Activated CD4-positive, alpha-beta T cell treated with anti-CD3 and anti-CD28 coated beads, Interleukin-2, amount 10 ng/mL, durations not matched to agents 24 days and 14 days (primary cell): ENCODE measurements at regions not wholly inside any gene's neighbourhood (a gene's known extent, or its start where the extent isn't known, plus 50 kb on each side); places are given as distances from the start of the nearest gene placed in this dataset.
"Not testable (repeated sequence)": the region's sequence is repeated elsewhere in the genome, so short reads cannot be mapped to it uniquely, and the experiment has no call there.

Experiments
- DNase-seq: peaks from one replicate; pipeline ENCODE4 v3.0.0; 2022
- H3K27ac Mint-ChIP-seq: one replicate; pipeline ENCODE4 v1.8.0; 2022; ENCODE audit warnings: mild to moderate bottlenecking, mixed read lengths
- H3K27me3 Mint-ChIP-seq: one replicate; pipeline ENCODE4 v1.8.0; 2022; ENCODE audit warnings: mixed read lengths
- H3K36me3 Mint-ChIP-seq: one replicate; pipeline ENCODE4 v1.8.0; 2022; ENCODE audit warnings: low read depth, mild to moderate bottlenecking, mixed read lengths
- H3K4me1 Mint-ChIP-seq: one replicate; pipeline ENCODE4 v1.8.0; 2021; ENCODE audit warnings: mixed read lengths
- H3K4me3 Mint-ChIP-seq: one replicate; pipeline ENCODE4 v1.8.0; 2022; ENCODE audit warnings: mild to moderate bottlenecking, moderate library complexity, mixed read lengths
- H3K9me3 Mint-ChIP-seq: one replicate; pipeline ENCODE4 v1.8.0; 2021; ENCODE audit warnings: mixed read lengths
- intact Hi-C: fragments of 100-400 bp; cut with micrococcal nuclease; formaldehyde crosslinking; loops from one replicate; pipeline ENCODE4 v1.15.1; 2023

- no peak overlapping the region for H3K27ac Mint-ChIP-seq
- H3K4me3 Mint-ChIP-seq = no peak overlapping the region
- DNase-seq = no peak
- H3K36me3 Mint-ChIP-seq = no peaks in the 10 kb centered on the region
- H3K4me1 Mint-ChIP-seq = peaks cover 1% of the 10 kb centered on the region
- no peaks in the 10 kb centered on the region for H3K27me3 Mint-ChIP-seq
- intact Hi-C loops = no loop called here
- no peaks in the 10 kb centered on the region for H3K9me3 Mint-ChIP-seq
These were observed 115.9 kb upstream of the PNPLA4 start for GRCh38 chrX:8043121-8043520.

GRCh38 chrX:8042304-8042703 lies 115.1 kb upstream of the PNPLA4 start:
- no peaks in the 10 kb centered on the region for H3K9me3 Mint-ChIP-seq
- no peak overlapping the region for H3K4me3 Mint-ChIP-seq
- intact Hi-C loops = no loop called here
- H3K27ac Mint-ChIP-seq = no peak overlapping the region
- H3K36me3 Mint-ChIP-seq = no peaks in the 10 kb centered on the region
- H3K27me3 Mint-ChIP-seq = no peaks in the 10 kb centered on the region
- H3K4me1 Mint-ChIP-seq = peaks cover 7% of the 10 kb centered on the region
- no peak for DNase-seq

GRCh38 chrX:8039711-8040110 lies 112.5 kb upstream of the PNPLA4 start:
- DNase-seq, H3K27me3 Mint-ChIP-seq, H3K27ac Mint-ChIP-seq, H3K9me3 Mint-ChIP-seq, H3K4me3 Mint-ChIP-seq, H3K36me3 Mint-ChIP-seq, intact Hi-C loops, H3K4me1 Mint-ChIP-seq: not testable (repeated sequence)

- intact Hi-C loops = no loop called here
- Mint-ChIP-seq H3K27ac (no peak overlapping the region), H3K27me3 (no peaks in the 10 kb centered on the region), H3K36me3 (no peaks in the 10 kb centered on the region), H3K9me3 (no peaks in the 10 kb centered on the region), H3K4me3 (peak overlapping the region; percentile 40), H3K4me1 (peaks cover 7% of the 10 kb centered on the region)
- DNase-seq = no peak
These were observed 110.6 kb upstream of the PNPLA4 start for GRCh38 chrX:8037593-8038348.

GRCh38 chrX:8036914-8037313 lies 109.7 kb upstream of the PNPLA4 start:
- no peaks in the 10 kb centered on the region for H3K9me3 Mint-ChIP-seq
- no peaks in the 10 kb centered on the region for H3K36me3 Mint-ChIP-seq
- H3K27me3 Mint-ChIP-seq = no peaks in the 10 kb centered on the region
- H3K27ac Mint-ChIP-seq = no peak overlapping the region
- H3K4me3 Mint-ChIP-seq = no peak overlapping the region
- peaks cover 7% of the 10 kb centered on the region for H3K4me1 Mint-ChIP-seq
- no peak for DNase-seq
- intact Hi-C loops = no loop called here

- no peaks in the 10 kb centered on the region for H3K36me3 Mint-ChIP-seq
These were observed 106.8 kb upstream of the PNPLA4 start for GRCh38 chrX:8034058-8034457.

GRCh38 chrX:8033175-8033574 lies 106.0 kb upstream of the PNPLA4 start:
- peaks cover 6% of the 10 kb centered on the region for H3K4me1 Mint-ChIP-seq
- H3K27ac Mint-ChIP-seq = no peak overlapping the region
- intact Hi-C loops = no loop called here
- H3K9me3 Mint-ChIP-seq = no peaks in the 10 kb centered on the region
- no peak overlapping the region for H3K4me3 Mint-ChIP-seq
- DNase-seq = no peak
- H3K36me3 Mint-ChIP-seq = no peaks in the 10 kb centered on the region
- no peaks in the 10 kb centered on the region for H3K27me3 Mint-ChIP-seq

More at GRCh38 chrX:8034058-8034457, 106.8 kb upstream of the PNPLA4 start:
- intact Hi-C loops = no loop called here
- Mint-ChIP-seq H3K4me3 (no peak overlapping the region), H3K27ac (no peak overlapping the region), H3K9me3 (no peaks in the 10 kb centered on the region), H3K4me1 (peaks cover 7% of the 10 kb centered on the region), H3K27me3 (no peaks in the 10 kb centered on the region)
- DNase-seq = no peak

- Mint-ChIP-seq H3K9me3 (peaks cover 9% of the 10 kb centered on the region), H3K27ac (no peak overlapping the region), H3K27me3 (no peaks in the 10 kb centered on the region), H3K4me3 (no peak overlapping the region), H3K36me3 (no peaks in the 10 kb centered on the region), H3K4me1 (no peaks in the 10 kb centered on the region)
- DNase-seq = no peak
- intact Hi-C loops = no loop called here
These were observed 103.1 kb upstream of the PNPLA4 start for GRCh38 chrX:8030361-8030760.

- no peak for DNase-seq
- Mint-ChIP-seq H3K9me3 (peaks cover 10% of the 10 kb centered on the region), H3K27me3 (no peaks in the 10 kb centered on the region), H3K27ac (no peak overlapping the region), H3K36me3 (no peaks in the 10 kb centered on the region), H3K4me3 (no peak overlapping the region), H3K4me1 (no peaks in the 10 kb centered on the region)
- intact Hi-C loops = no loop called here
These were observed 100.6 kb upstream of the PNPLA4 start for GRCh38 chrX:8027827-8028226.

- Mint-ChIP-seq H3K9me3 (peaks cover 12% of the 10 kb centered on the region), H3K4me1 (no peaks in the 10 kb centered on the region), H3K27me3 (no peaks in the 10 kb centered on the region), H3K4me3 (no peak overlapping the region), H3K36me3 (no peaks in the 10 kb centered on the region), H3K27ac (no peak overlapping the region)
- intact Hi-C loops = no loop called here
- no peak for DNase-seq
These were observed 98.5 kb upstream of the PNPLA4 start for GRCh38 chrX:8025705-8026104.

- H3K9me3 Mint-ChIP-seq = peaks cover 4% of the 10 kb centered on the region
- intact Hi-C loops = no loop called here
- DNase-seq = no peak
- no peaks in the 10 kb centered on the region for H3K36me3 Mint-ChIP-seq
- no peak overlapping the region for H3K4me3 Mint-ChIP-seq
- no peaks in the 10 kb centered on the region for H3K27me3 Mint-ChIP-seq
- H3K4me1 Mint-ChIP-seq = no peaks in the 10 kb centered on the region
- H3K27ac Mint-ChIP-seq = no peak overlapping the region
These were observed 91.7 kb upstream of the PNPLA4 start for GRCh38 chrX:8018934-8019333.

- intact Hi-C loops = no loop called here
- no peak overlapping the region for H3K27ac Mint-ChIP-seq
- H3K9me3 Mint-ChIP-seq = no peaks in the 10 kb centered on the region
- H3K4me3 Mint-ChIP-seq = no peak overlapping the region
- H3K27me3 Mint-ChIP-seq = no peaks in the 10 kb centered on the region
- H3K4me1 Mint-ChIP-seq = no peaks in the 10 kb centered on the region
- H3K36me3 Mint-ChIP-seq = no peaks in the 10 kb centered on the region
- DNase-seq = no peak
These were observed 82.9 kb upstream of the PNPLA4 start for GRCh38 chrX:8010105-8010504.

GRCh38 chrX:8005678-8006347 lies 78.6 kb upstream of the PNPLA4 start:
- Mint-ChIP-seq H3K4me1 (no peaks in the 10 kb centered on the region), H3K9me3 (no peaks in the 10 kb centered on the region), H3K27me3 (no peaks in the 10 kb centered on the region), H3K36me3 (no peaks in the 10 kb centered on the region), H3K4me3 (no peak overlapping the region), H3K27ac (no peak overlapping the region)
- intact Hi-C loops = no loop called here
- DNase-seq = no peak

- no peaks in the 10 kb centered on the region for H3K9me3 Mint-ChIP-seq
- no peaks in the 10 kb centered on the region for H3K36me3 Mint-ChIP-seq
- intact Hi-C loops = no loop called here
These were observed 76.1 kb upstream of the PNPLA4 start for GRCh38 chrX:8003147-8003883.

More at GRCh38 chrX:8003147-8003883, 76.1 kb upstream of the PNPLA4 start:
- H3K27me3 Mint-ChIP-seq = no peaks in the 10 kb centered on the region
- no peaks in the 10 kb centered on the region for H3K4me1 Mint-ChIP-seq
- no peak overlapping the region for H3K27ac Mint-ChIP-seq
- H3K4me3 Mint-ChIP-seq = no peak overlapping the region
- DNase-seq = no peak
